ENCODE measurements at regions not wholly inside any gene's neighbourhood (a gene's known extent, or its start where the extent isn't known, plus 50 kb on each side); places are given as distances from the start of the nearest gene placed in this dataset.

DNA sequence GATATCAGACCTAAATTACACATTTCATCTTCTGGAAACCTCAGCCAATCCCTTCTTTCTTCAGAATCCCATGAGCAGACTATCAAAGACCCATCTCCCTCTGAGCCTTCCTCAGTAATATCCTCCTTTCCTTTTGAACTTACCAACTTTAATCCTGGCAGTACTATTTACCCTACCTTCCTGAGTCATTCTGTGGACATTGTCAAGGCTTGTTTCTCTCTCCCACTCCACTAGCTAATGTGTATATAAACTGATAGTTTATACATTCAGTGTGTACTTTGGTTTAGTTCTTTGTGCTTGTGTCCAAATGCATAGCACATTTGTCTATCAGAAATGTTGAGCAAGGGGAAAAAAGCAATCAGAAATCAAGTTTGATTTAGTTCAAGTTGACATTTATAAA lies 568.3 kb downstream of the CSNK1G3 start:
- peak; percentile 9 to 44 for DNase-seq (ENCODE audit: low read depth in 2 of 2)
- H3K9ac ChIP-seq (ENCODE audit: insufficient read depth, low read length), result no peak overlapping the region
- no peaks in the 10 kb centered on the region for H3K36me3 ChIP-seq (ENCODE audit: control insufficient read depth, insufficient read depth, low read length)
- no peaks in the 10 kb centered on the region for H3K27me3 ChIP-seq (ENCODE audit: control insufficient read depth, insufficient read depth, low read length)
- H3K4me2 ChIP-seq (ENCODE audit: extremely low read depth, insufficient read depth, low read length), result no peak overlapping the region
- no peak overlapping the region for H3K27ac ChIP-seq (ENCODE audit: insufficient read depth, low read length)
- H3K4me1 ChIP-seq (ENCODE audit: control insufficient read depth, extremely low read depth, insufficient read depth, low read length), result no peaks in the 10 kb centered on the region
- H3K9me3 ChIP-seq (ENCODE audit: control insufficient read depth, insufficient read depth, low read depth, low read length), result no peaks in the 10 kb centered on the region
- TF ChIP-seq, protein P1, sequence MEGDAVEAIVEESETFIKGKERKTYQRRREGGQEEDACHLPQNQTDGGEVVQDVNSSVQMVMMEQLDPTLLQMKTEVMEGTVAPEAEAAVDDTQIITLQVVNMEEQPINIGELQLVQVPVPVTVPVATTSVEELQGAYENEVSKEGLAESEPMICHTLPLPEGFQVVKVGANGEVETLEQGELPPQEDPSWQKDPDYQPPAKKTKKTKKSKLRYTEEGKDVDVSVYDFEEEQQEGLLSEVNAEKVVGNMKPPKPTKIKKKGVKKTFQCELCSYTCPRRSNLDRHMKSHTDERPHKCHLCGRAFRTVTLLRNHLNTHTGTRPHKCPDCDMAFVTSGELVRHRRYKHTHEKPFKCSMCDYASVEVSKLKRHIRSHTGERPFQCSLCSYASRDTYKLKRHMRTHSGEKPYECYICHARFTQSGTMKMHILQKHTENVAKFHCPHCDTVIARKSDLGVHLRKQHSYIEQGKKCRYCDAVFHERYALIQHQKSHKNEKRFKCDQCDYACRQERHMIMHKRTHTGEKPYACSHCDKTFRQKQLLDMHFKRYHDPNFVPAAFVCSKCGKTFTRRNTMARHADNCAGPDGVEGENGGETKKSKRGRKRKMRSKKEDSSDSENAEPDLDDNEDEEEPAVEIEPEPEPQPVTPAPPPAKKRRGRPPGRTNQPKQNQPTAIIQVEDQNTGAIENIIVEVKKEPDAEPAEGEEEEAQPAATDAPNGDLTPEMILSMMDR (conservative IDR thresholded peaks at IDR 0.05 in 1 of 2, IDR thresholded peaks at IDR 0.05 in 1 of 2; ENCODE audit: low read depth in 1 of 2, low read length in 2 of 2), result no peak
- no peak for TF ChIP-seq EZH2 (IDR thresholded peaks at IDR 0.05; ENCODE audit: low read length, missing control alignments)
- H4K20me1 ChIP-seq (ENCODE audit: control insufficient read depth, extremely low read depth, insufficient read depth, low read length), result no peaks in the 10 kb centered on the region
- no peak overlapping the region for H3K4me3 ChIP-seq (replicated peaks in 1 of 4; ENCODE audit: control extremely low read depth in 1 of 4, insufficient read depth in 1 of 4, low read depth in 3 of 4, low read length in 4 of 4)
- H2AFZ ChIP-seq (ENCODE audit: low read length), result no peak overlapping the region
- no peaks in the 10 kb centered on the region for H3K79me2 ChIP-seq (ENCODE audit: control insufficient read depth, insufficient read depth, low read length)

DNA sequence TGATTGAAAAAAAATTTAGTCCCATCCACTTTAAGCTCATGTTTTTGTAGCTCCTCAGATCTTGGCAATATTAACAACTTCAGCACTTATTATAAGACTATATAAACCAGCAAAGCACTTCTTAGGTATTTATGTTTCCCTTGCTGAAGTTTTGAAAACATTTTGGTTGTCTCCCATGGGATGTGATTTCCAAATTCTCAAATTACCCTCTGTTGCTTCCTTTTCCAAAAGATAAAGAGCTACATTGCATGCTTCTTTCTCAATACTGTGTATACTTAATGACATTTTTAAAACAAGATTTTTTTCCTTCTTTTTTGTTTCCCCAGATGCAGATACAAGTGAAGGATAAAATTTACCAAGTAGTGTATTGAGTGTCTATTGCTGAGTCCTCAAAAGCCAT lies 567.1 kb downstream of the CSNK1G3 start:
- H4K20me1 ChIP-seq (ENCODE audit: control insufficient read depth, extremely low read depth, insufficient read depth, low read length), result no peaks in the 10 kb centered on the region
- no peak for DNase-seq (ENCODE audit: low read depth in 2 of 2)
- no peak overlapping the region for H2AFZ ChIP-seq (ENCODE audit: low read length)
- no peaks in the 10 kb centered on the region for H3K9me3 ChIP-seq (ENCODE audit: control insufficient read depth, insufficient read depth, low read depth, low read length)
- no peak overlapping the region for H3K4me2 ChIP-seq (ENCODE audit: extremely low read depth, insufficient read depth, low read length)
- H3K4me1 ChIP-seq (ENCODE audit: control insufficient read depth, extremely low read depth, insufficient read depth, low read length), result no peaks in the 10 kb centered on the region
- H3K27ac ChIP-seq (ENCODE audit: insufficient read depth, low read length), result no peak overlapping the region
- no peaks in the 10 kb centered on the region for H3K79me2 ChIP-seq (ENCODE audit: control insufficient read depth, insufficient read depth, low read length)
- TF ChIP-seq, protein P1 (conservative IDR thresholded peaks at IDR 0.05 in 1 of 2, IDR thresholded peaks at IDR 0.05 in 1 of 2; ENCODE audit: low read depth in 1 of 2, low read length in 2 of 2), result no peak
- TF ChIP-seq EZH2 (IDR thresholded peaks at IDR 0.05; ENCODE audit: low read length, missing control alignments), result no peak
- no peak overlapping the region for H3K9ac ChIP-seq (ENCODE audit: insufficient read depth, low read length)
- no peaks in the 10 kb centered on the region for H3K27me3 ChIP-seq (ENCODE audit: control insufficient read depth, insufficient read depth, low read length)
- no peaks in the 10 kb centered on the region for H3K36me3 ChIP-seq (ENCODE audit: control insufficient read depth, insufficient read depth, low read length)
- no peak overlapping the region for H3K4me3 ChIP-seq (replicated peaks in 1 of 4; ENCODE audit: control extremely low read depth in 1 of 4, insufficient read depth in 1 of 4, low read depth in 3 of 4, low read length in 4 of 4)

DNA sequence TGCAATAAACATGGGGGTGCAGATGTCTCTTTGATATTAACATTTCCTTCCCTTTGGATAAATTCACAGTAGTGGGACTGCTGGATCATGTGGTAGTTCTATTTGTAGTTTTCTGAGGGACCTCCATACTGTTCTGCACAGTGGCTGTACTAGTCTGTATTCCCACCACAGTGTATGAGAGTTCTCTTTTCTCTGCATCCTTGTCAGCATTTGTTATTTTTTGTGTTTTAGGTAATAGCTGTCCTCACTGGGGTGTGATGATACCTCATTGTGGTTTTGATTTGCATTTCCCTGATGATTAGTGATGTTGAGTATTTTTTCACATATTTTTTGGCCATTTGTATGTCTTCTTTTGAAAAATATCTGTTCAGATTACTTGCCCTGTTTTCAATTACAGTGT lies 562.5 kb downstream of the CSNK1G3 start:
- Histone ChIP-seq H3K4me2 (ENCODE audit: extremely low read depth, insufficient read depth, low read length) (no peak overlapping the region), H3K9ac (ENCODE audit: insufficient read depth, low read length) (no peak overlapping the region), H4K20me1 (ENCODE audit: control insufficient read depth, extremely low read depth, insufficient read depth, low read length) (no peaks in the 10 kb centered on the region), H3K36me3 (ENCODE audit: control insufficient read depth, insufficient read depth, low read length) (no peaks in the 10 kb centered on the region), H3K27me3 (ENCODE audit: control insufficient read depth, insufficient read depth, low read length) (no peaks in the 10 kb centered on the region), H3K4me1 (ENCODE audit: control insufficient read depth, extremely low read depth, insufficient read depth, low read length) (no peaks in the 10 kb centered on the region), H3K79me2 (ENCODE audit: control insufficient read depth, insufficient read depth, low read length) (no peaks in the 10 kb centered on the region), H3K9me3 (ENCODE audit: control insufficient read depth, insufficient read depth, low read depth, low read length) (no peaks in the 10 kb centered on the region), H3K27ac (ENCODE audit: insufficient read depth, low read length) (no peak overlapping the region), H2AFZ (ENCODE audit: low read length) (no peak overlapping the region), H3K4me3 (replicated peaks in 1 of 4; ENCODE audit: control extremely low read depth in 1 of 4, insufficient read depth in 1 of 4, low read depth in 3 of 4, low read length in 4 of 4) (no peak overlapping the region)
- TF ChIP-seq, protein P1 (conservative IDR thresholded peaks at IDR 0.05 in 1 of 2, IDR thresholded peaks at IDR 0.05 in 1 of 2; ENCODE audit: low read depth in 1 of 2, low read length in 2 of 2), result no peak
- no peak for TF ChIP-seq EZH2 (IDR thresholded peaks at IDR 0.05; ENCODE audit: low read length, missing control alignments)
- DNase-seq (ENCODE audit: low read depth in 2 of 2), result no peak

All from fibroblast of lung (primary cell).